GM10248 (cell line): ENCODE measurements at regions not wholly inside any gene's neighbourhood (a gene's known extent, or its start where the extent isn't known, plus 50 kb on each side); places are given as distances from the start of the nearest gene placed in this dataset.

ENCODE experiments used
- CTCF ChIA-PET: fragments of 300-600 bp; sonication (Branson Sonifier 250); formaldehyde crosslinking; extraction: SDS; loops from one replicate; lab custom pipeline; 2021; ENCODE audit warnings: antibody characterized with exemption; lab: Yijun Ruan, JAX
- POLR2A ChIA-PET: fragments of 350-650 bp; sonication (Branson Sonifier 250); formaldehyde crosslinking; extraction: SDS; loops from one replicate; lab custom pipeline; 2020; ENCODE audit warnings: antibody characterized with exemption; lab: Yijun Ruan, JAX
- DNase-seq: peaks from one replicate; pipeline ENCODE4 v3.0.0; 2012; ENCODE audit errors: extremely low spot score
- CTCF ChIP-seq: IDR thresholded peaks from 2 replicates; pipeline ENCODE4 v1.5.1; 2012; ENCODE audit warnings: mild to moderate bottlenecking, low read depth; ENCODE audit errors: extremely low read depth, missing control alignments, control extremely low read depth

- DNase-seq: no peak
- TF ChIP-seq CTCF: no peak
- ChIA-PET POLR2A (no interaction called here), CTCF (interaction anchor here (1.7 kb wide), 1 partner anchor 12 kb away, joined by 7 read pairs; no protein-coding TSS in a partner anchor)
Observed at GRCh38 chr2:104929663-104930062, 75.7 kb downstream of the POU3F3 start.

- no peak for DNase-seq
- no peak for TF ChIP-seq CTCF
- ChIA-PET CTCF (interaction anchor here (1.7 kb wide), 1 partner anchor 11 kb away, joined by 7 read pairs; no protein-coding TSS in a partner anchor), POLR2A (no interaction called here)
Observed at GRCh38 chr2:104930732-104931131, 76.8 kb downstream of the POU3F3 start.

GRCh38 chr2:104932243-104932642, 78.3 kb downstream of the POU3F3 start:
- POLR2A ChIA-PET: no interaction called here
- no peak for DNase-seq
- TF ChIP-seq CTCF: no peak
- CTCF ChIA-PET: interaction anchor here (1.1 to 1.2 kb wide), 2 partner anchors 10 to 15 kb away, joined by 3 read pairs; no protein-coding TSS in a partner anchor

GRCh38 chr2:104933151-104933917, 79.4 kb downstream of the POU3F3 start:
- no peak for DNase-seq
- no peak for TF ChIP-seq CTCF
- CTCF ChIA-PET: interaction anchor here (1.2 kb wide), 1 partner anchor 16 kb away, joined by 3 read pairs; no protein-coding TSS in a partner anchor
- POLR2A ChIA-PET: no interaction called here

- no peak for TF ChIP-seq CTCF
- CTCF ChIA-PET: no interaction called here
- DNase-seq: no peak
- POLR2A ChIA-PET: no interaction called here
Observed at GRCh38 chr2:104936527-104936926, 82.6 kb downstream of the POU3F3 start.

- ChIA-PET POLR2A (no interaction called here), CTCF (interaction anchor here (1.3 kb wide), 2 partner anchors 15 to 88 kb away, joined by 3 to 5 read pairs; no protein-coding TSS in a partner anchor)
- DNase-seq: peak; percentile 60
- TF ChIP-seq CTCF: no peak
Observed at GRCh38 chr2:104938231-104938941, 84.5 kb downstream of the POU3F3 start.
